OCI-LY7 (cell line): ENCODE measurements at regions not wholly inside any gene's neighbourhood (a gene's known extent, or its start where the extent isn't known, plus 50 kb on each side); places are given as distances from the start of the nearest gene placed in this dataset.

Experiments used
- BruUV-seq: library from RNA; stranded (reverse); fragments of 400-500 nt; replicated peaks from 2 replicates; lab custom pipeline; 2021; lab: Mats Ljungman, UMichigan
- CTCF ChIA-PET: fragments of 300-600 bp; sonication (Branson Sonifier 250); formaldehyde crosslinking; loops from one replicate; lab custom pipeline; 2022; ENCODE audit warnings: antibody characterized with exemption; ENCODE audit not compliant: unreplicated experiment; lab: Charles Lee
- POLR2A ChIA-PET: fragments of 300-600 bp; sonication (Branson Sonifier 250); formaldehyde crosslinking; loops from one replicate; lab custom pipeline; 2022; ENCODE audit warnings: antibody characterized with exemption; lab: Charles Lee
- DNase-seq: peaks from one replicate; pipeline ENCODE4 v3.0.0-alpha.2; 2015; ENCODE audit warnings: low spot score
- H2AFZ ChIP-seq: fragments of 200-600 bp; sonication (generic), shearing (Covaris generic); 2 replicates; pipeline ENCODE4 v1.6.1; 2014; ENCODE audit warnings: mild to moderate bottlenecking, antibody characterized with exemption, low read length, moderate library complexity
- H3K27ac ChIP-seq: fragments of 200-600 bp; sonication (generic); 2 replicates; pipeline ENCODE4 v1.5.1; 2014; ENCODE audit warnings: mixed run types, low read depth, mild to moderate bottlenecking, moderate library complexity, low read length, inconsistent platforms; ENCODE audit not compliant: poor library complexity, severe bottlenecking
- H3K36me3 ChIP-seq: fragments of 200-600 bp; sonication (generic); 2 replicates; pipeline ENCODE4 v1.6.1; 2014; ENCODE audit warnings: mild to moderate bottlenecking, antibody characterized with exemption, low read length, moderate library complexity, mixed read lengths; ENCODE audit not compliant: insufficient read depth
- H3K4me1 ChIP-seq: fragments of 200-600 bp; sonication (generic); 2 replicates; pipeline ENCODE4 v1.5.1; 2014; ENCODE audit warnings: mild to moderate bottlenecking, low read length; ENCODE audit not compliant: insufficient read depth, poor library complexity, severe bottlenecking
- H3K4me2 ChIP-seq: fragments of 200-600 bp; sonication (generic); 2 replicates; pipeline ENCODE4 v1.6.1; 2014; ENCODE audit warnings: mild to moderate bottlenecking, low read length
- H3K4me3 ChIP-seq: fragments of 200-600 bp; sonication (generic); 2 replicates; pipeline ENCODE4 v1.5.1; 2014; ENCODE audit warnings: mild to moderate bottlenecking, low read depth, low read length; ENCODE audit not compliant: poor library complexity, severe bottlenecking
- H3K79me2 ChIP-seq: fragments of 200-600 bp; sonication (generic); 2 replicates; pipeline ENCODE4 v1.6.1; 2016; ENCODE audit warnings: low read depth, mild to moderate bottlenecking, low read length, moderate library complexity, mixed read lengths; ENCODE audit not compliant: insufficient read depth
- H3K9me2 ChIP-seq: fragments of 200-600 bp; sonication (generic); 2 replicates; pipeline ENCODE4 v1.6.1; 2016; ENCODE audit warnings: mild to moderate bottlenecking, low read length, mixed read lengths; ENCODE audit not compliant: insufficient read depth
- H3K9me3 ChIP-seq: fragments of 200-600 bp; sonication (generic); 2 replicates; pipeline ENCODE4 v1.6.1; 2014; ENCODE audit warnings: mild to moderate bottlenecking, mixed run types, low read length, mixed read lengths
- H4K20me1 ChIP-seq: fragments of 200-600 bp; sonication (generic); 2 replicates; pipeline ENCODE4 v1.6.1; 2014; ENCODE audit warnings: mild to moderate bottlenecking, antibody characterized with exemption, low read length, moderate library complexity, mixed read lengths; ENCODE audit not compliant: insufficient read depth
- EZH2phosphoT487 ChIP-seq: fragments of 200-600 bp; sonication (generic); IDR thresholded peaks from 2 replicates; pipeline ENCODE4 v1.6.1; 2018; ENCODE audit warnings: low read depth, borderline replicate concordance, mild to moderate bottlenecking, mixed run types, antibody characterized with exemption, low read length, moderate library complexity, mixed read lengths
- intact Hi-C: fragments of 100-400 bp; cut with micrococcal nuclease; formaldehyde crosslinking; loops from one replicate; pipeline ENCODE4 v1.10.0; 2022; ENCODE audit not compliant: unreplicated experiment
- TF ChIP-seq, protein P1 (sequence below): fragments of 200-600 bp; sonication (generic); conservative IDR thresholded peaks from 2 replicates; pipeline ENCODE4 v1.5.1; 2014; ENCODE audit warnings: mild to moderate bottlenecking, antibody characterized with exemption, low read length, moderate library complexity, mixed read lengths

DNA sequence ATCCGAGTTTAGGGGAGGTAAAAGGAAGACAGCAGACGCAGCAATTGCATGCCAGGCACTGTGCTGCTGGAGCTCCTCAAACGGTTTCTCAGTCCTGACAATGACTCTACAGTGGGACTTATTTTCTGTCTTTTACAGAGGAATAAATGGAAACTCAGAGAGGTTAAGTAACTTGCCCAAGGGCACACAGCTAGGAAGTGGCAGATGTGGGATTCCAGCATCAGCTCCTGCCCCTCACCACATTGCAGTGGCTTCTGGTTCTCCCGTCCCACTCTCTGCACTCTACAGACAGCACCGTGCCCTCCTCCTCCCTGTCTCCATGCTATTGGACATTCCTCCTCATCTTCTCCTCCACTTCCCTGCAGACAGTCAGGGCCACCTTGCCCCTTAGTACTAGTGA, 74.2 kb upstream of the KSR1 start:
- Histone ChIP-seq H3K9me2 (no peaks in the 10 kb centered on the region), H3K36me3 (no peaks in the 10 kb centered on the region), H3K9me3 (no peaks in the 10 kb centered on the region), H3K27ac (no peak overlapping the region), H2AFZ (no peak overlapping the region), H3K4me2 (no peak overlapping the region), H3K4me3 (no peak overlapping the region), H3K4me1 (no peaks in the 10 kb centered on the region), H3K79me2 (no peaks in the 10 kb centered on the region), H4K20me1 (no peaks in the 10 kb centered on the region)
- TF ChIP-seq, protein P1, sequence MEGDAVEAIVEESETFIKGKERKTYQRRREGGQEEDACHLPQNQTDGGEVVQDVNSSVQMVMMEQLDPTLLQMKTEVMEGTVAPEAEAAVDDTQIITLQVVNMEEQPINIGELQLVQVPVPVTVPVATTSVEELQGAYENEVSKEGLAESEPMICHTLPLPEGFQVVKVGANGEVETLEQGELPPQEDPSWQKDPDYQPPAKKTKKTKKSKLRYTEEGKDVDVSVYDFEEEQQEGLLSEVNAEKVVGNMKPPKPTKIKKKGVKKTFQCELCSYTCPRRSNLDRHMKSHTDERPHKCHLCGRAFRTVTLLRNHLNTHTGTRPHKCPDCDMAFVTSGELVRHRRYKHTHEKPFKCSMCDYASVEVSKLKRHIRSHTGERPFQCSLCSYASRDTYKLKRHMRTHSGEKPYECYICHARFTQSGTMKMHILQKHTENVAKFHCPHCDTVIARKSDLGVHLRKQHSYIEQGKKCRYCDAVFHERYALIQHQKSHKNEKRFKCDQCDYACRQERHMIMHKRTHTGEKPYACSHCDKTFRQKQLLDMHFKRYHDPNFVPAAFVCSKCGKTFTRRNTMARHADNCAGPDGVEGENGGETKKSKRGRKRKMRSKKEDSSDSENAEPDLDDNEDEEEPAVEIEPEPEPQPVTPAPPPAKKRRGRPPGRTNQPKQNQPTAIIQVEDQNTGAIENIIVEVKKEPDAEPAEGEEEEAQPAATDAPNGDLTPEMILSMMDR: no peak
- TF ChIP-seq EZH2phosphoT487: no peak
- intact Hi-C loops: no loop called here
- no peak for DNase-seq
- ChIA-PET CTCF (no interaction called here), POLR2A (no interaction called here)
- BruUV-seq: no TSS peak

DNA sequence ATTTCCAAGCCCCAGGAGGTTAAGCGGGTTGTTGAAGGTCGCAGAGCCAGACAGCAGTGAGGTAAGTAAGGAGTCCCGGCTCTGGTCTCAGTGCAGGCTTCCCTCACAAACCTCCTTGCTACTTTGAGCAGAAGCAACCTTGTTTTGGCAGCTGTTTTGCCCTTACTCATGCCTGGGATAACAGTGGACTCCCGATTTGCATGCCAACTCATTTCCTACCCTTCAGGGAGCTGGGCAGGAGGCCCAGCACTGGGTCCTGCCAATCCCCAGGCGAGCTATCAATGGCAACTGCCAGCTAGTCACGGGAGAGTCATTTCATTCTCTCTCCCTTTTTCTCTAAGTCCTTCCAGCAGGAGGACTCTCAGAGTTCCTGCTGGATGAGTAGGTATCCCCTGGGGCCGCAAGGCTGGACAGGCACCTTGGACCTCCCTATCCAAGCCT, 72.0 kb upstream of the KSR1 start:
- Histone ChIP-seq H3K9me2 (no peaks in the 10 kb centered on the region), H3K9me3 (no peaks in the 10 kb centered on the region), H3K27ac (no peak overlapping the region), H4K20me1 (no peaks in the 10 kb centered on the region), H3K79me2 (no peaks in the 10 kb centered on the region), H3K4me1 (no peaks in the 10 kb centered on the region), H3K4me2 (no peak overlapping the region), H3K4me3 (no peak overlapping the region), H3K36me3 (no peaks in the 10 kb centered on the region), H2AFZ (no peak overlapping the region)
- ChIA-PET POLR2A (no interaction called here), CTCF (no interaction called here)
- TF ChIP-seq, protein P1: no peak
- TF ChIP-seq EZH2phosphoT487: no peak
- BruUV-seq: no TSS peak
- no peak for DNase-seq
- intact Hi-C loops: no loop called here

DNA sequence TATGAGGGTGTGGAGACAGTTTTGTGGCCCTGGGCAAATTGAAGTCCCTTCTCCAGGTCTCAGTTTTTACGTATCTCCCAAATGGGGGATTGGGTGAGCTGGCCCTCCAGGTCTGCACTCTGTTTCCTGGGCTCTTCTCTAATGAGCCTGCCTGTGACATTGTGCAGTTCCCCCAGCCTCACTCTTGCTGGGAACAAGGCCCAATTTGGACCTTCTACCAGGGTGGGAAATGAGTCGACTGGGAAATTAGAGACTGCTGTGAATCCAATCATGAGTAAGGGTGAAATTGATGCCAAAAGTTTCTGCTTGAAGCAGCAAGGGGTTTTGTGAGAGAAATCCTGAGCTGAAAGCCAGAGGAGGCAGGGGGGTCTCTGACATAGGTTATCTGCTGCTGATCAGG, 71.5 kb upstream of the KSR1 start:
- Histone ChIP-seq H2AFZ (no peak overlapping the region), H3K9me3 (no peaks in the 10 kb centered on the region), H3K4me3 (no peak overlapping the region), H4K20me1 (no peaks in the 10 kb centered on the region), H3K27ac (no peak overlapping the region), H3K79me2 (no peaks in the 10 kb centered on the region), H3K4me2 (no peak overlapping the region), H3K36me3 (no peaks in the 10 kb centered on the region), H3K4me1 (no peaks in the 10 kb centered on the region), H3K9me2 (no peaks in the 10 kb centered on the region)
- ChIA-PET CTCF (no interaction called here), POLR2A (no interaction called here)
- intact Hi-C loops: no loop called here
- BruUV-seq: no TSS peak
- TF ChIP-seq, protein P1: no peak
- no peak for TF ChIP-seq EZH2phosphoT487
- DNase-seq: no peak
